ENCODE measurements at regions not wholly inside any gene's neighbourhood (a gene's known extent, or its start where the extent isn't known, plus 50 kb on each side); places are given as distances from the start of the nearest gene placed in this dataset.
"Not testable (repeated sequence)": the region's sequence is repeated elsewhere in the genome, so short reads cannot be mapped to it uniquely, and the experiment has no call there.

DNA sequence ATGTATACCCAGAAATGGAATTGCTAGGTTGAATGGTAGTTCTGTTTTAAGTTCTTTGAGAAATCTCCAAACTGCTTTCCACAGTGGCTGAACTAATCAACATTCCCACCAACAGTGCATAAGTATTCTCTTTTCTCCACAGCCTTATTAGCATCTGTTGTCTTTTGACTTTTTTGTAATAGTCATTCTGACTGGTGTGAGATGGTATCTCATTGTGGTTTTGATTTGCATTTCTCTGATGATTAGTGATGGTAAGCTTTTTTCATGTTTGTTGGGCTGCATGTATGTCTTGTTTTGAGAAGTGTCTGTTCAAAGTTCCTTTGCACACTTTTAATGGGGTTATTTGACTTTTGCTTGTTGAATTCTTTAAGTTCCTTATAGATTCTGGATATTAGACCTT, 52.4 kb upstream of the EHHADH start:
- not testable (repeated sequence) for H3K27me3 Mint-ChIP-seq (ENCODE audit: insufficient read depth); H3K4me3 Mint-ChIP-seq; DNase-seq; H3K4me1 Mint-ChIP-seq (ENCODE audit: low read depth); H3K27ac Mint-ChIP-seq; H3K9me3 Mint-ChIP-seq
- peaks cover 42% of the 10 kb centered on the region for H3K36me3 Mint-ChIP-seq (ENCODE audit: low read depth)

- Mint-ChIP-seq H3K27ac (no peak overlapping the region), H3K27me3 (ENCODE audit: insufficient read depth) (no peaks in the 10 kb centered on the region), H3K36me3 (ENCODE audit: low read depth) (peaks cover 46% of the 10 kb centered on the region), H3K4me1 (ENCODE audit: low read depth) (0 out of 2 replicates have a peak, but pooled peaks cover 4% of the 10 kb centered on the region), H3K9me3 (peaks cover 9% of the 10 kb centered on the region), H3K4me3 (no peak overlapping the region)
- DNase-seq, result no peak
- TF ChIP-seq, protein P1, sequence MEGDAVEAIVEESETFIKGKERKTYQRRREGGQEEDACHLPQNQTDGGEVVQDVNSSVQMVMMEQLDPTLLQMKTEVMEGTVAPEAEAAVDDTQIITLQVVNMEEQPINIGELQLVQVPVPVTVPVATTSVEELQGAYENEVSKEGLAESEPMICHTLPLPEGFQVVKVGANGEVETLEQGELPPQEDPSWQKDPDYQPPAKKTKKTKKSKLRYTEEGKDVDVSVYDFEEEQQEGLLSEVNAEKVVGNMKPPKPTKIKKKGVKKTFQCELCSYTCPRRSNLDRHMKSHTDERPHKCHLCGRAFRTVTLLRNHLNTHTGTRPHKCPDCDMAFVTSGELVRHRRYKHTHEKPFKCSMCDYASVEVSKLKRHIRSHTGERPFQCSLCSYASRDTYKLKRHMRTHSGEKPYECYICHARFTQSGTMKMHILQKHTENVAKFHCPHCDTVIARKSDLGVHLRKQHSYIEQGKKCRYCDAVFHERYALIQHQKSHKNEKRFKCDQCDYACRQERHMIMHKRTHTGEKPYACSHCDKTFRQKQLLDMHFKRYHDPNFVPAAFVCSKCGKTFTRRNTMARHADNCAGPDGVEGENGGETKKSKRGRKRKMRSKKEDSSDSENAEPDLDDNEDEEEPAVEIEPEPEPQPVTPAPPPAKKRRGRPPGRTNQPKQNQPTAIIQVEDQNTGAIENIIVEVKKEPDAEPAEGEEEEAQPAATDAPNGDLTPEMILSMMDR (IDR thresholded peaks at IDR 0.05), result no peak
Observed at GRCh38 chr3:185306847-185307246, 53.0 kb upstream of the EHHADH start.

DNA sequence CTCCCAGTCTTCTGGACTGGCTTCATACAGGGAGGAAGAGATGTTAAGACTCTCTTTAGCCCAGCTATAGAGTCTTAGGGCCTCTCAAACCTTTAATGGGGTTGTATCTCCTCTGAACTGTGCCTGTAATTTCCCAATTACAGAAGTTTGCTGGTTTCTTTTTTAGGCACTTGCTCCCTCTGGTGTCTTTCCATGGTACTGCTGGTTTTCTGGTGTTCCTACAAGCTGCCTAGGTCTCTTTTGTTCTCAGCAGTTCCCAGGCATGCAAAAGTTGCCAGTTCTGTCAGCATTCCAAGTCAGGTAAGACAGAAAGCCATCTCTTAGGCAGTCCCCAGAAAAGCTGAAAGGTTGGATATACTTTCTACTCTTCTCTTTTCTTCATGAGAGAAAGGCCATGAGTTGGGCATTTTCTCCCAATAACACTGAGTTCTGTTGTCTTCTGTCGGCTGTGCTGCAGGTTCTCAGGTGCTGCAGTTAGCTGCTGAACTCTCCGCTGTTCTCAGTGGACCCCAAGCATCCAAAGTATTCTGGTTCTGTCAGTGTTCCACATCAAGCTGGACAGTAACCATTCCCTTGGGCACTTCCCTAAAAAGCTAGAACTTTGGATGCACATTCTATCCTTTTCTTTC, 54.4 kb upstream of the EHHADH start:
- H3K27ac Mint-ChIP-seq, result no peak overlapping the region; the same call in 1 of the 2 replicates
- H3K36me3 Mint-ChIP-seq (ENCODE audit: low read depth), result peaks cover 46% of the 10 kb centered on the region
- 0 out of 2 replicates have a peak, but pooled peaks cover 4% of the 10 kb centered on the region for H3K4me1 Mint-ChIP-seq (ENCODE audit: low read depth)
- H3K4me3 Mint-ChIP-seq, result no peak overlapping the region
- TF ChIP-seq, protein P1 (IDR thresholded peaks at IDR 0.05), result peak; percentile 88
- DNase-seq, result peak; percentile 63
- H3K27me3 Mint-ChIP-seq (ENCODE audit: insufficient read depth), result no peaks in the 10 kb centered on the region
- peaks cover 9% of the 10 kb centered on the region for H3K9me3 Mint-ChIP-seq

- 0 out of 2 replicates have a peak, but pooled peaks cover 4% of the 10 kb centered on the region for H3K4me1 Mint-ChIP-seq (ENCODE audit: low read depth)
- H3K27ac Mint-ChIP-seq, result no peak overlapping the region
- TF ChIP-seq, protein P1 (IDR thresholded peaks at IDR 0.05), result no peak
- H3K36me3 Mint-ChIP-seq (ENCODE audit: low read depth), result peaks cover 46% of the 10 kb centered on the region
- no peaks in the 10 kb centered on the region for H3K27me3 Mint-ChIP-seq (ENCODE audit: insufficient read depth)
- H3K9me3 Mint-ChIP-seq, result peaks cover 9% of the 10 kb centered on the region
- no peak overlapping the region for H3K4me3 Mint-ChIP-seq
- DNase-seq, result no peak
Observed at GRCh38 chr3:185309302-185309701, 53.6 kb upstream of the MAP3K13 start.

DNA sequence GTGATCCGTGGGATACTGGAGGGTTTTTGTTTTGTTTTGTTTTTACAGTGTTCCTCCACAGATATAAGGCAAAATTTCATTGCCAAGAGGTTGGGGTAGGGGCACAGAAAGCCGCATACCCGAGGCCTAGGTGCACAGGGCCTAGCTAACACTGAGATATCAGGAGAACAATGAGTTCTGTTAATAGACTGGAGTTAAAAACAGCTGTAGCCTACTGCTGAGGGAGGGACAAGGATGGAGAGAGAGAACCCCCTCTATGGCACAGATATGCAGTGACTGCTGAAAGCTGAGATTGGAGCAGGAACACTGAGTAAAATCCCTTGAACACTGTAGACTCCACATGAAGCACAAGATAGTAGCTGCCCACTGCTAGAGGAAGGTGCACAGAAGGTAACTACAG, 53.1 kb upstream of the MAP3K13 start:
- Mint-ChIP-seq H3K27me3 (ENCODE audit: insufficient read depth) (no peaks in the 10 kb centered on the region), H3K4me3 (no peak overlapping the region), H3K9me3 (peaks cover 9% of the 10 kb centered on the region), H3K36me3 (ENCODE audit: low read depth) (peaks cover 45% of the 10 kb centered on the region), H3K27ac (no peak overlapping the region), H3K4me1 (ENCODE audit: low read depth) (0 out of 2 replicates have a peak, but pooled peaks cover 4% of the 10 kb centered on the region)
- TF ChIP-seq, protein P1 (IDR thresholded peaks at IDR 0.05), result no peak
- no peak for DNase-seq

DNA sequence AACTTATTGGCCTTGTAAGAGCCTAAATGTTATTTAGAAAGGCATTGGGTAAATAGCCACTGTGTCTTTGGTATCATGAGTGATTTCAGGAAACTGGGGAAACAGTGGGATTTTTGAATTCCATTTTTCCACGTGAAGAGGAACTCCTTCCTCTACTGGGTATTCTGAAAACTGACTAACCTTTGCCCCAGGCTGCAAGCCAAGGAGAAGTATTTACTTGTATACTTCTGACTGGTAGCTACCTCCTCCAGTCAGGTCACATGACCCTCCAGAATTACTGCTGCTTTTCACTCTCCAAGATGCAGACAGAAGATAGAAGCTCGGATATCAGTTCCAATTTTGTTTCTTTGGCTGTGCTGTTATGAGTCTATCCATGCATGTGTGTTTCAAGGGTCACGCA, 50.9 kb upstream of the MAP3K13 start:
- TF ChIP-seq, protein P1 (IDR thresholded peaks at IDR 0.05), result no peak
- H3K9me3 Mint-ChIP-seq, result peaks cover 6% of the 10 kb centered on the region
- no peaks in the 10 kb centered on the region for H3K27me3 Mint-ChIP-seq (ENCODE audit: insufficient read depth)
- H3K4me1 Mint-ChIP-seq (ENCODE audit: low read depth), result peaks cover 8% of the 10 kb centered on the region
- H3K27ac Mint-ChIP-seq, result no peak overlapping the region
- H3K4me3 Mint-ChIP-seq, result no peak overlapping the region
- no peak for DNase-seq
- peaks cover 27% of the 10 kb centered on the region for H3K36me3 Mint-ChIP-seq (ENCODE audit: low read depth)

All from HFFc6 (cell line).